Vagina (tissue), 2 donors: ENCODE measurements at regions not wholly inside any gene's neighbourhood (a gene's known extent, or its start where the extent isn't known, plus 50 kb on each side); places are given as distances from the start of the nearest gene placed in this dataset.

Experiments used
- CTCF ChIP-seq, 3 experiments: fragments of 450-650 bp in 2 of 3; fragments of 200-600 bp in 1 of 3; sonication (generic) in 1 of 3; IDR thresholded peaks; one replicate each; pipeline ENCODE4 v1.5.1; 2017 to 2019; ENCODE audit warnings: antibody characterized with exemption in 3 of 3, mild to moderate bottlenecking in 2 of 3, moderate library complexity in 2 of 3
- POLR2A ChIP-seq, 2 donors: fragments of 450-650 bp; IDR thresholded peaks; one replicate each; pipeline ENCODE4 v1.6.1; 2017; ENCODE audit warnings: antibody characterized with exemption in 2 of 2, mild to moderate bottlenecking in 2 of 2, moderate library complexity in 2 of 2
- POLR2AphosphoS5 ChIP-seq, 2 donors: sonication (generic); formaldehyde crosslinking; IDR thresholded peaks; one replicate each; pipeline ENCODE4 v1.9.0; 2017; ENCODE audit warnings: antibody characterized with exemption in 2 of 2, mild to moderate bottlenecking in 2 of 2, low read depth in 1 of 2; ENCODE audit not compliant: insufficient read depth in 1 of 2

GRCh38 chr5:54742417-54742891, 224.9 kb downstream of the SNX18 start:
- TF ChIP-seq CTCF (IDR thresholded peaks at IDR 0.05), result no peak
- TF ChIP-seq POLR2AphosphoS5 (IDR thresholded peaks at IDR 0.05; ENCODE audit: insufficient read depth in 1 of 2, low read depth in 1 of 2), result no peak
- no peak for TF ChIP-seq POLR2A (IDR thresholded peaks at IDR 0.05)
